BJ (cell line): ENCODE measurements at regions not wholly inside any gene's neighbourhood (a gene's known extent, or its start where the extent isn't known, plus 50 kb on each side); places are given as distances from the start of the nearest gene placed in this dataset.

Source experiments
- CTCF ChIA-PET: fragments of 350-600 bp; formaldehyde crosslinking; extraction: SDS; loops from one replicate; lab custom pipeline; 2021; ENCODE audit warnings: antibody characterized with exemption, inconsistent platforms; lab: Yijun Ruan, JAX
- POLR2A ChIA-PET: fragments of 300-600 bp; sonication (Branson Sonifier 250); formaldehyde crosslinking; extraction: SDS; loops from one replicate; lab custom pipeline; 2021; ENCODE audit warnings: antibody characterized with exemption; lab: Charles Lee
- DNase-seq: peaks from one replicate; pipeline ENCODE4 v3.0.0-alpha.2; 2011; ENCODE audit warnings: low read depth
- H3K27me3 ChIP-seq: 2 replicates; pipeline ENCODE4 v1.6.0; 2011; ENCODE audit warnings: low read length; ENCODE audit not compliant: control insufficient read depth, insufficient read depth
- H3K36me3 ChIP-seq: 2 replicates; pipeline ENCODE4 v1.5.1; 2011; ENCODE audit warnings: low read length; ENCODE audit not compliant: control insufficient read depth, insufficient read depth
- H3K4me3 ChIP-seq: 2 replicates; pipeline ENCODE4 v1.5.1; 2011; ENCODE audit warnings: low read depth, mild to moderate bottlenecking, control low read depth, low read length
- CTCF ChIP-seq: IDR thresholded peaks from 2 replicates; pipeline ENCODE4 v1.5.1; 2011; ENCODE audit warnings: low read depth, mild to moderate bottlenecking, control low read depth, inconsistent platforms, low read length, moderate library complexity; ENCODE audit not compliant: insufficient read depth

DNA sequence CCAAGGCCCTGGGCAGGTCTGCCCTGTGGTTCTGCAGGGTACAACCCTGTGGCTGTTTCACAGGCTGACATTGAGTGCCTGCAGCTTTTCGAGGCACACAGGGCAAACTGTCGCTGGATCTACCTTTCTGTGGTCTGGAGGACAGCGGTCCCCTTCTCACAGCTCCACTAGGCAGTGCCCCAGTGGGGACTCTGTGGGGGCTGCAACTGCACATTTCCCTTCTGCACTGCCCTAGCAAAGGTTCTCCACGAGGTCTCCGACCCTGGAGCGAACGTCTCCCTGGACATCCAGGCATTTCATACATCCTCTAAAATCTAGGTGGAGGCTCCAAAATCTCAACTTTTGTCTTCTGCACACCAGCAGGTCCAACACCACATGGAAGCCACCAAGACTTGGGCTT is 1645.2 kb upstream of the CDH6 start:
- no peak for DNase-seq
- ChIA-PET POLR2A (no interaction called here), CTCF (no interaction called here)
- Histone ChIP-seq H3K36me3 (no peaks in the 10 kb centered on the region), H3K27me3 (no peaks in the 10 kb centered on the region), H3K4me3 (no peak overlapping the region)
- no peak for TF ChIP-seq CTCF

GRCh38 chr5:29547236-29547865 is 1646.1 kb upstream of the CDH6 start:
- ChIA-PET CTCF (no interaction called here), POLR2A (no interaction called here)
- TF ChIP-seq CTCF, result no peak

DNA sequence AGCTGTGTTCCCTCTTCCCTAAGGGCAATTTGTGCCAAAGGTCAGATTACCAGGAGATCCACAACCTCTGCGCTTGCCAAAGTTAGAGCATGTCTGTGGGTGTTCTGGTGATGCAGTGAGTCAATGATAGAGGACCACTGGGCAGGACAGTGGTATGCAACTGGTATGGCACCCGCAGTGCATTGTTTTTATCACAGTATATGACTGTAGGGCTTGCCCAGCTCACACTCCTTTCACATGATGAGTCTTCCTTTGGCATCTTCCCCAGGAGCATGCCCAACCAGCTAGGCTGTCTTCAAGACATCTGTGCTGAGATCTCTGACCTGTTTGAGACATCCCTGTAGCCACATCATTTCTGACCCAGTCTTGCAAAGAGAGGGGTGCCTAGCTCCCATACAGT is 1650.0 kb upstream of the CDH6 start:
- Histone ChIP-seq H3K36me3 (no peaks in the 10 kb centered on the region), H3K27me3 (no peaks in the 10 kb centered on the region), H3K4me3 (no peak overlapping the region)
- ChIA-PET CTCF (no interaction called here), POLR2A (no interaction called here)
- no peak for TF ChIP-seq CTCF
- no peak for DNase-seq

More at GRCh38 chr5:29547236-29547865, 1646.1 kb upstream of the CDH6 start:
- DNase-seq, result no peak
- H3K36me3 ChIP-seq, result no peaks in the 10 kb centered on the region
- H3K27me3 ChIP-seq, result no peaks in the 10 kb centered on the region
- no peak overlapping the region for H3K4me3 ChIP-seq

DNA sequence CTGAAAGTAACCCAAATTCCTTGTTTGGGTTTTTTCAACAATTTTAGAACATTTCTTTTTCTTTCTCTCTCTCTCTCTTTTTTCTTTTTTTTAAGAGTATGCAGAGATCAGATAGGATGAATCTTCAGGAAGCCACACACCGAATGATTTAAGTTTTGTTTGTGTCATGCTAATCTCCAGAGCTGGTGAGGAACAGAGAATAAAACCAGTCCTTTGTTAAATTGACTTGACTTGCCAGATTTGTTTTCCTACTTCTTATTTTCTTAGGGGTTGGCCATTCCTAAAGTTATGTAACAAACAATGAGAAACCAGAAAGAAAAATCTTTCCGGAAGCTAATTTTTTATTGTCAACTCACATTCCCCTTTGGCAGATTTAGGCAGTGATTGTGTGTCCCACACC is 1669.3 kb upstream of the CDH6 start:
- no peak for DNase-seq
- POLR2A ChIA-PET, result no interaction called here
- TF ChIP-seq CTCF, result no peak
- CTCF ChIA-PET, result no interaction called here
- H3K36me3 ChIP-seq, result no peaks in the 10 kb centered on the region
- H3K27me3 ChIP-seq, result no peaks in the 10 kb centered on the region
- no peak overlapping the region for H3K4me3 ChIP-seq

DNA sequence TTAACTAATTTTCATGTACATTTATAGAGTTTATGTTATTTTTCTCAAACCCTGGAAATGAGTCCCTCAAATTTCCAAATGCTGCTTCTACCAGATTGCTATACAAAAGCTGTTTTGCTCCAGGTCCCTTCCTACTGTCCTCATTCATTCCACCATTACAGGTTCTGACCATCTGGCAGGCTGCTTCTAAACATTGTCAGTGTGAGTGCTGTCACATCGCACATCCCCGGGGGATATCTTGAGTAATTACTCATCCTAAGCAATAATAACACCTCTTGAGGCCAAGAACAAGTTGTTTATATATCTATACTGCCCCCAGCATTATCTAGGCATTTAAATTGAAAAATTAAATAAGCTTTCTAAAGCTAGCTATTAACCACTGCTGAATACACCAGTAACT is 1675.3 kb upstream of the CDH6 start:
- TF ChIP-seq CTCF, result no peak
- ChIA-PET CTCF (no interaction called here), POLR2A (no interaction called here)

More for the DNA sequence above, 1675.3 kb upstream of the CDH6 start:
- Histone ChIP-seq H3K36me3 (no peaks in the 10 kb centered on the region), H3K27me3 (no peaks in the 10 kb centered on the region), H3K4me3 (no peak overlapping the region)
- no peak for DNase-seq
